Cardiac muscle cell (in vitro differentiated cells and primary cell): ENCODE measurements at regions not wholly inside any gene's neighbourhood (a gene's known extent, or its start where the extent isn't known, plus 50 kb on each side); places are given as distances from the start of the nearest gene placed in this dataset.

Source experiments
- DNase-seq, 2 donors: peaks; one replicate each; pipeline versions ENCODE4 v3.0.0 to v3.0.0-alpha.2; 2010 to 2017; ENCODE audit warnings: low read depth in 1 of 2, low spot score in 1 of 2
- H3K27ac ChIP-seq: fragments of 200-600 bp; sonication (generic); 2 replicates; pipeline ENCODE4 v1.5.1; 2016
- H3K27me3 ChIP-seq: fragments of 200-600 bp; sonication (generic); 2 replicates; pipeline ENCODE4 v1.6.0; 2016; ENCODE audit warnings: control low read depth
- H3K36me3 ChIP-seq: fragments of 200-600 bp; sonication (generic); 2 replicates; pipeline ENCODE4 v1.5.1; 2016; ENCODE audit warnings: control low read depth
- H3K4me1 ChIP-seq: fragments of 200-600 bp; sonication (generic); 2 replicates; pipeline ENCODE4 v1.8.1; 2017; ENCODE audit warnings: low read depth, mild to moderate bottlenecking, mixed run types
- H3K4me3 ChIP-seq: fragments of 200-600 bp; sonication (generic); 2 replicates; pipeline ENCODE4 v1.5.1; 2016; ENCODE audit warnings: mild to moderate bottlenecking
- H3K9me3 ChIP-seq: fragments of 200-600 bp; sonication (generic); 2 replicates; pipeline ENCODE4 v1.5.1; 2017; ENCODE audit warnings: low read depth, mild to moderate bottlenecking, control low read depth
- TF ChIP-seq, protein P1 (sequence below): IDR thresholded peaks from 2 replicates; pipeline ENCODE4 v1.5.1; 2012; ENCODE audit warnings: low read depth, mild to moderate bottlenecking, low read length

DNA sequence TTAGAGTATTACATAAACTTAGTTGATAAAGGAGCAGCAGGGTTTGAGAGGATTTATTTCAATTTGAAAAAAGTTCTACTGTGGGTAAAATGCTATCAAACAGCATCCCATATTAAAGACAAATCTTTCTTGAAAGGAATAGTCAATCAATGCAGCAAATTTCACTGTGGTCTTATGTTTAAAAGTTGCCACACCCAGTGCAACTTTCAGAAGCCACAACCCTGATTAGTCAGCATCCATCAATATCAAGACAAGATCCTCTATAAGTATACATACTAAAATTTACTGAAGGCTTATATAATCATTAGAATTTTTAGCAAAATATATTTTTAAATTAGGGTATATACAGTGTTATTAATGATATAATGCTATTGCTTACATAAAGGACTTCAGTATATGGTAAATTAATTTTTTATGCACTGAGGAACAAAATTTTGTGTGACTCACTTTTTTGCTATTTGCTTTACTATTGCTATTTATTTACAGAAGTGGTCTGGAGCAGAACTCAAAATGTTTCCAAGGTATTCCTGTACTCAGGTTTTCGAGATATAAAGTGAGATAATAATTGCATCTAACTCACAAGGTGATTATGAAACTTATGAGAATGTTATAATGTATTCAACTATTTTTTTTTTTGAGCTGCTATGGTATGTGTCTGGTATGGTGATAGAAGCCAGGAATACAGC is 1127.6 kb downstream of the ADGRL3 start:
- Histone ChIP-seq H3K9me3 (no peaks in the 10 kb centered on the region), H3K27ac (no peak overlapping the region), H3K36me3 (no peaks in the 10 kb centered on the region), H3K4me1 (no peaks in the 10 kb centered on the region), H3K27me3 (no peaks in the 10 kb centered on the region), H3K4me3 (no peak overlapping the region)
- DNase-seq, result no peak
- TF ChIP-seq, protein P1, sequence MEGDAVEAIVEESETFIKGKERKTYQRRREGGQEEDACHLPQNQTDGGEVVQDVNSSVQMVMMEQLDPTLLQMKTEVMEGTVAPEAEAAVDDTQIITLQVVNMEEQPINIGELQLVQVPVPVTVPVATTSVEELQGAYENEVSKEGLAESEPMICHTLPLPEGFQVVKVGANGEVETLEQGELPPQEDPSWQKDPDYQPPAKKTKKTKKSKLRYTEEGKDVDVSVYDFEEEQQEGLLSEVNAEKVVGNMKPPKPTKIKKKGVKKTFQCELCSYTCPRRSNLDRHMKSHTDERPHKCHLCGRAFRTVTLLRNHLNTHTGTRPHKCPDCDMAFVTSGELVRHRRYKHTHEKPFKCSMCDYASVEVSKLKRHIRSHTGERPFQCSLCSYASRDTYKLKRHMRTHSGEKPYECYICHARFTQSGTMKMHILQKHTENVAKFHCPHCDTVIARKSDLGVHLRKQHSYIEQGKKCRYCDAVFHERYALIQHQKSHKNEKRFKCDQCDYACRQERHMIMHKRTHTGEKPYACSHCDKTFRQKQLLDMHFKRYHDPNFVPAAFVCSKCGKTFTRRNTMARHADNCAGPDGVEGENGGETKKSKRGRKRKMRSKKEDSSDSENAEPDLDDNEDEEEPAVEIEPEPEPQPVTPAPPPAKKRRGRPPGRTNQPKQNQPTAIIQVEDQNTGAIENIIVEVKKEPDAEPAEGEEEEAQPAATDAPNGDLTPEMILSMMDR, result no peak

DNA sequence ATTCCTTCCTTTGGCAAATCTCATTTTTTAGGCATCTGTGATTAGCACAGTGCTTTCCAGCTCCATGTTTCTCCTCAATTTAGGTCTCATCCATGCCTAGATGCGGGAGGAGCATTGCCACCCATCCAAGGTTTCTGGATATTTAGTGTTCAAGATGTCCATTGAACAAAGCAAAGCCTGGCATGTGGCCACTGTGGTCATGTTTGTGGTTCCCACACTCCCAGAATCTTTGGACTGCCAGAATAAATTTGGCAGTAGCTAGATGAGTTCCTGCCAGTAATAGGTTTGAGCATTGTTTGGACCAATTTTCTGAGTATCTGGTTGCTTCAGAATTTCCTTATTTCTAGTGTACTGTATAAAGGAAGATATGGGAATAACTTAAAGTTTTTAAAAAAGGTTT is 1124.1 kb downstream of the ADGRL3 start:
- TF ChIP-seq, protein P1, result no peak

DNA sequence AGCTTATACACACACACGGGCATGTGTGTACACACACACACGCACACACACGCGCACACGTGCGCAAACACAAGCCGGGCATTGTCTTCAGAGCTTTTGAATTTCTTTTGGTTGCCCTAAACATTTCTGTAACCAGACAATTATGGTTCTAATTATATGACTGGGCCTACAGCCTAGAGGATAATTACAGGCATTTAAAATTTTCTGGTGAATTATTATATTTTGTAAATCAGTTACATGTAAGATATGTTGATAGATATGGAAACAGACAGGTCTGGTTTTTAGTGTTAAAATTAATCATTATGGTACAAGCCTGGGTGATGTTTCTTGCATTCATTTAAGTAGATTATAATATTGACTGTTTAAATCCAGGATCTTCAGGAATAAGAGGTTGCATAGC is 1120.5 kb downstream of the ADGRL3 start:
- Histone ChIP-seq H3K36me3 (no peaks in the 10 kb centered on the region), H3K9me3 (no peaks in the 10 kb centered on the region), H3K4me1 (no peaks in the 10 kb centered on the region), H3K4me3 (no peak overlapping the region), H3K27ac (no peak overlapping the region), H3K27me3 (no peaks in the 10 kb centered on the region)
- no peak for DNase-seq
- TF ChIP-seq, protein P1, result no peak

More for the DNA sequence above, 1124.1 kb downstream of the ADGRL3 start:
- no peaks in the 10 kb centered on the region for H3K27me3 ChIP-seq
- no peaks in the 10 kb centered on the region for H3K9me3 ChIP-seq
- no peaks in the 10 kb centered on the region for H3K4me1 ChIP-seq
- no peak overlapping the region for H3K4me3 ChIP-seq
- DNase-seq, result no peak
- H3K36me3 ChIP-seq, result no peaks in the 10 kb centered on the region
- H3K27ac ChIP-seq, result no peak overlapping the region

- no peaks in the 10 kb centered on the region for H3K4me1 ChIP-seq
- DNase-seq, result no peak
- H3K4me3 ChIP-seq, result no peak overlapping the region
- TF ChIP-seq, protein P1, result no peak
- no peaks in the 10 kb centered on the region for H3K9me3 ChIP-seq
- no peaks in the 10 kb centered on the region for H3K36me3 ChIP-seq
- no peak overlapping the region for H3K27ac ChIP-seq
- H3K27me3 ChIP-seq, result no peaks in the 10 kb centered on the region
Measured at GRCh38 chr4:62302710-62303109, 1102.6 kb downstream of the ADGRL3 start.

DNA sequence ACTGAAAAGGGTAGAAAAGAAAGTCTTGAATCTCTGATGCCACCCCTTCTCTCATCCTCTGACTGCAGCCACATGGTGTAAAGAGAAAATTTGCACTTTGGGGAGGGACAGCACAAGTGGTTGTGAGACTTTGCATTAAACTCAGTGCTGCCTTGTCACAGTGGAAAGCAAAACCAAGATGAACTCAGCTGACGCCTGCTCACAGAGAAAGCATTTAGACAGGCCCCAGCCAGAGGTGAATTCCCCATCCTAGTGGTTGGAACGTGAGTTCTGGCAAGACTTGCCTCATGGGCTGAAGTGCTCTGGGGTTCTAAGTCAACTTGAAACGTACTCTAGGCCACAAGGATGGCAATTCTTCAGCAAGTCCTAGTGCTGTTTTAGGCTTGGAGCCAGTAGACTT is 1101.4 kb downstream of the ADGRL3 start:
- Histone ChIP-seq H3K4me1 (no peaks in the 10 kb centered on the region), H3K27me3 (no peaks in the 10 kb centered on the region), H3K27ac (no peak overlapping the region), H3K9me3 (no peaks in the 10 kb centered on the region), H3K4me3 (no peak overlapping the region), H3K36me3 (no peaks in the 10 kb centered on the region)
- DNase-seq, result no peak
- TF ChIP-seq, protein P1, result no peak
